Tibial artery (tissue), 4 donors: ENCODE measurements at regions not wholly inside any gene's neighbourhood (a gene's known extent, or its start where the extent isn't known, plus 50 kb on each side); places are given as distances from the start of the nearest gene placed in this dataset.

Experiments
- DNase-seq, 2 donors: peaks; one replicate each; pipeline ENCODE4 v3.0.0-alpha.2; 2019
- H3K27ac ChIP-seq, 2 donors: fragments of 200-600 bp; sonication (generic) in 1 of 2; 1 replicate in 1 of 2; 2 replicates in 1 of 2; pipeline ENCODE4 v1.5.1; 2018 to 2019; ENCODE audit warnings: mild to moderate bottlenecking in 1 of 2
- H3K27me3 ChIP-seq, 2 donors: fragments of 200-600 bp; sonication (generic) in 1 of 2; one replicate each; pipeline versions ENCODE4 v1.5.1 to v1.6.0; 2016 to 2019
- H3K36me3 ChIP-seq, 3 donors: fragments of 200-600 bp; sonication (generic) in 2 of 3; one replicate each; pipeline ENCODE4 v1.5.1; 2016 to 2019; ENCODE audit warnings: mild to moderate bottlenecking in 2 of 3
- H3K4me1 ChIP-seq, 4 donors: fragments of 200-600 bp; sonication (generic) in 2 of 4; 1 replicate in 3 of 4; 2 replicates in 1 of 4; pipeline ENCODE4 v1.5.1; 2016 to 2019
- H3K4me3 ChIP-seq, 2 donors: fragments of 200-600 bp; sonication (generic) in 1 of 2; 1 replicate in 1 of 2; 2 replicates in 1 of 2; pipeline ENCODE4 v1.5.1; 2018 to 2019; ENCODE audit warnings: mild to moderate bottlenecking in 2 of 2
- H3K9me3 ChIP-seq, 3 donors: fragments of 200-600 bp; sonication (generic) in 1 of 3; one replicate each; pipeline ENCODE4 v1.5.1; 2016 to 2019
- intact Hi-C: fragments of 100-400 bp; cut with DNase I; formaldehyde crosslinking; loops from one replicate; pipeline ENCODE4 v1.15.0; 2023; ENCODE audit warnings: low total_unique reads
- TF ChIP-seq, protein P1 (sequence below), 2 experiments: fragments of 200-600 bp in 1 of 2; fragments of 450-650 bp in 1 of 2; IDR thresholded peaks; one replicate each; pipeline ENCODE4 v1.5.1; 2017 to 2019; ENCODE audit warnings: antibody characterized with exemption in 2 of 2, mild to moderate bottlenecking in 1 of 2, moderate library complexity in 1 of 2

DNA sequence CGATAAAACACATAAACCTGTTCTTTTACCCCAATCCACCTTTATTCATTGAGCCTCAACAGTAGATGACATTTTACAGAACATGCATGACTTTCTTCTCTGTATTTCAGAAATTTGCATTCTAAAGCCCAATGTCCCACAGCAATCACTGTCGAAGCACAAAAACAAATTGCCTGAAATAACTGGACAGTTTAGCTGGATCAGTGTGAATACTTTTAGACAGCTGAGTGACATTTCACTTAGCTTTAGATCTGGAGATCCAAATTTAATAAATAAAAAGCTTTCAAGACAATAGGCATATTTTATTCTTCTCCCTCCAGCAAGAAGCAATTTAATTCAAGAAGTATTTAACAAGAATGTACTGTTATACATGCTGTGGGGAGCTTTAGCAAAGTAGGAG is 109.1 kb upstream of the FSCB start:
- Histone ChIP-seq H3K27ac (no peak overlapping the region), H3K4me1 (no peaks in the 10 kb centered on the region), H3K4me3 (no peak overlapping the region), H3K9me3 (no peaks in the 10 kb centered on the region), H3K36me3 (no peaks in the 10 kb centered on the region), H3K27me3 (no peaks in the 10 kb centered on the region)
- no peak for DNase-seq
- TF ChIP-seq, protein P1, sequence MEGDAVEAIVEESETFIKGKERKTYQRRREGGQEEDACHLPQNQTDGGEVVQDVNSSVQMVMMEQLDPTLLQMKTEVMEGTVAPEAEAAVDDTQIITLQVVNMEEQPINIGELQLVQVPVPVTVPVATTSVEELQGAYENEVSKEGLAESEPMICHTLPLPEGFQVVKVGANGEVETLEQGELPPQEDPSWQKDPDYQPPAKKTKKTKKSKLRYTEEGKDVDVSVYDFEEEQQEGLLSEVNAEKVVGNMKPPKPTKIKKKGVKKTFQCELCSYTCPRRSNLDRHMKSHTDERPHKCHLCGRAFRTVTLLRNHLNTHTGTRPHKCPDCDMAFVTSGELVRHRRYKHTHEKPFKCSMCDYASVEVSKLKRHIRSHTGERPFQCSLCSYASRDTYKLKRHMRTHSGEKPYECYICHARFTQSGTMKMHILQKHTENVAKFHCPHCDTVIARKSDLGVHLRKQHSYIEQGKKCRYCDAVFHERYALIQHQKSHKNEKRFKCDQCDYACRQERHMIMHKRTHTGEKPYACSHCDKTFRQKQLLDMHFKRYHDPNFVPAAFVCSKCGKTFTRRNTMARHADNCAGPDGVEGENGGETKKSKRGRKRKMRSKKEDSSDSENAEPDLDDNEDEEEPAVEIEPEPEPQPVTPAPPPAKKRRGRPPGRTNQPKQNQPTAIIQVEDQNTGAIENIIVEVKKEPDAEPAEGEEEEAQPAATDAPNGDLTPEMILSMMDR (IDR thresholded peaks at IDR 0.05): no peak
- intact Hi-C loops: no loop called here

DNA sequence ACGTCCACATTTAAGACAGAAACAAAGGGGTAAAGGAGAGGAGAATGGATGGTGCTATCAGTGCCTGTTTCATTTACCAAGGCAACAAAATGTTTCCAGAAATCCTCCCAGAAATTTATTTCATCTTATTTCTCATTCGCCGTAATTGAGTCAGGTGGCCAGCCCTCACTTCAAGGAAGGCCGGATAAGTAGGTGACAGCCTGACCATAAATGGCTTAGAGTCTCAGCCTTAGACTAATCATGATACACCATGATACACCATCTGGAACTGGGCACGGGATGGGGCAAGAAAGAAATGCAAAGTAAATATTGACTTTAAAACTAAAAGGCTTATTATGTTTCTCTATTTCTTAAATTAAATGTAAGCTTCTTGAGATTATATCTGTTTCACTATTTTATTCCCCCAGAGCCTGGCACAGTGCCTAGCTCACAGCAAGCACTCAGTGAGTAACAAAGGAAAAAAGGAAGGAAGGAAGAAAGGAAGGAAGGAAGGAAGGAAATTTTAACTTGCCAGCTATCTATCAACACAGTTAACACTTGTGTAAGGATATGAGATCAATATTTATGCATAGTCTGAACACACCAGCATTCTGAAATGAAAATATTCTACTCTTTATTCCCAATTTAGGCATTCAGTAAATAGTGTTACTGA is 106.1 kb upstream of the FSCB start:
- H3K27me3 ChIP-seq: no peaks in the 10 kb centered on the region
- no peaks in the 10 kb centered on the region for H3K36me3 ChIP-seq
- DNase-seq: no peak
- H3K27ac ChIP-seq: no peak overlapping the region
- no peak overlapping the region for H3K4me3 ChIP-seq
- intact Hi-C loops: no loop called here
- TF ChIP-seq, protein P1 (IDR thresholded peaks at IDR 0.05): no peak
- no peaks in the 10 kb centered on the region for H3K9me3 ChIP-seq
- no peaks in the 10 kb centered on the region for H3K4me1 ChIP-seq

DNA sequence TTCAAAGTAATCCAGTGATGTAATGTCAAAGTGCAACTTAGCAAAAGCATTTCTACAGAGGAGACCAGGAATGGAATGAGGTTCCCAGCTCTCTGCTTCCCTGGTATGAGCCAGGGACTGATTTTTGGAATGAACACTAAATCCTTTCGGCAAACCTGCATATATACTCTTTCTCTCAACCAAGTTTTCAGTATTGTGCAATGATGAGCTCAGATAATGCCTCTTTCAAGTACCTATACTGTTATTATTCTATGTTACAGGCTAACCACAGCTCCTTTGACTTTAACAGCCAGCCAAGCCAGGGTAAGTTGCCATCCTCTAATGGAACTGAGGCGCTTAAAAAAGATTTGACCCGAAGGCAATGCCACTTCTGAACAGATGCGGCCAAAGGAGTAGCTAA is 104.9 kb upstream of the FSCB start:
- Histone ChIP-seq H3K4me3 (no peak overlapping the region), H3K9me3 (no peaks in the 10 kb centered on the region), H3K36me3 (no peaks in the 10 kb centered on the region), H3K4me1 (no peaks in the 10 kb centered on the region), H3K27me3 (no peaks in the 10 kb centered on the region), H3K27ac (no peak overlapping the region)
- DNase-seq: no peak
- TF ChIP-seq, protein P1 (IDR thresholded peaks at IDR 0.05): no peak
- intact Hi-C loops: no loop called here

DNA sequence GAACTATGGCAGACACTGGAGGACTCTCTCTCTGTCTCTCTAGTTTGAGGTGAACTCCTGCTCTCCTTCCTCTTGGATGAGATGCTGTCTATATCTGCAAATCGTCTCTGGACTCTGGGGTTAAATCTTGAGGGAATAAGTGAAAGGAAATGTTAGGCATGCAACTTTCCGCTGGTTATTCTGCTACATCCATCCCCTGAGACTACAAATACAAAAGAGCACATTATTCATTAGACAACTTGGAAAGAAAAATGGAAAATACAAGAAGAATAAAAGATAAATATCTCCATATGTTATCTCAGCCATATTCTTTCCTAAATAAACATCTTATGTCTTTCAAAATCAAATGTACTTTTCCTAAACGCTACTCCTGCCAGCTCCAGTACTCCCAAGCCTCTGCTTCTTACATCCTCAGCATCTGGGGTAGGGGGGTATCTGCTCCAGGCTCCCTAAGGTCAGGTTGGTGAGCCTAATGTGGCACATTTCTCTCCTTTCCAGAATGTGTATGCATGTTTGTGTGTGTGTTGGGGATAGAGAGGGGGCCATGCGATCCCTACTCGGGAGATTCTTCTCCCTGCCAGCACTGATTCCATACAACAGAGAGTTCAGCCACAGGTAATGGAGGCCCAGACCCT is 102.9 kb upstream of the FSCB start:
- H3K27ac ChIP-seq: no peak overlapping the region
- TF ChIP-seq, protein P1 (IDR thresholded peaks at IDR 0.05): no peak
- H3K4me3 ChIP-seq: no peak overlapping the region
- intact Hi-C loops: no loop called here
- DNase-seq: no peak
- H3K4me1 ChIP-seq: no peaks in the 10 kb centered on the region
- no peaks in the 10 kb centered on the region for H3K36me3 ChIP-seq
- H3K27me3 ChIP-seq: no peaks in the 10 kb centered on the region
- no peaks in the 10 kb centered on the region for H3K9me3 ChIP-seq

DNA sequence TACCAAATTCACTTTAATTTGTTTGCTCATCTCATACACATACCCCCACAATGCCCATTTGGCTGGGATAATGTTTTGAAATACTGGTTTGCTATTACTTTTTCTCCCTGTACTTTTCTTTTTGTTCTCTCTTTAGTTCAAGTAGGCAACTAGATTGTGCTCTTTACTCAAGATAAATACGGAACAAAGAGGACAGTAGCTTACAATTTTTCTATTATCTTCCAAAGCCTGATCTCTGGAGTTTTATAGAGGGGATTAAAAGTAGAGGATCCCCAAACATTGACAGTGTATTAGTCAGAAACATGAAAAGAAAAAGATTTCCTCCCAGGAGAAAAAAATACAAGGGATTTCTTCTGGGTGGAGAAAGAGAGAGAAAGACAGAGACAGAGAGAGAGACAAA is 102.1 kb upstream of the FSCB start:
- DNase-seq: no peak
- no peaks in the 10 kb centered on the region for H3K9me3 ChIP-seq
- no peak overlapping the region for H3K4me3 ChIP-seq
- H3K36me3 ChIP-seq: no peaks in the 10 kb centered on the region
- TF ChIP-seq, protein P1 (IDR thresholded peaks at IDR 0.05): no peak
- no peaks in the 10 kb centered on the region for H3K27me3 ChIP-seq
- intact Hi-C loops: no loop called here
- H3K4me1 ChIP-seq: no peaks in the 10 kb centered on the region
- H3K27ac ChIP-seq: no peak overlapping the region
